Fibroblast of lung (primary cell): ENCODE measurements at regions not wholly inside any gene's neighbourhood (a gene's known extent, or its start where the extent isn't known, plus 50 kb on each side); places are given as distances from the start of the nearest gene placed in this dataset.

Experiments used
- DNase-seq, 2 donors: peaks; one replicate each; pipeline versions ENCODE4 v3.0.0 to v3.0.0-alpha.2; 2010; ENCODE audit warnings: low read depth in 2 of 2
- H2AFZ ChIP-seq: 2 replicates; pipeline ENCODE4 v1.5.1; 2012; ENCODE audit warnings: low read length, control low read depth, inconsistent platforms
- H3K27ac ChIP-seq: 2 replicates; pipeline ENCODE4 v1.5.1; 2011; ENCODE audit warnings: low read length, control low read depth; ENCODE audit not compliant: insufficient read depth
- H3K27me3 ChIP-seq: 2 replicates; pipeline ENCODE4 v1.5.1; 2011; ENCODE audit warnings: mild to moderate bottlenecking, low read length; ENCODE audit not compliant: control insufficient read depth, insufficient read depth
- H3K36me3 ChIP-seq: 2 replicates; pipeline ENCODE4 v1.5.1; 2011; ENCODE audit warnings: low read length; ENCODE audit not compliant: control insufficient read depth, insufficient read depth
- H3K4me1 ChIP-seq: 2 replicates; pipeline ENCODE4 v1.5.1; 2011; ENCODE audit warnings: low read length; ENCODE audit not compliant: control insufficient read depth, insufficient read depth; ENCODE audit errors: extremely low read depth
- H3K4me2 ChIP-seq: 2 replicates; pipeline ENCODE4 v1.5.1; 2011; ENCODE audit warnings: low read length, control low read depth; ENCODE audit not compliant: insufficient read depth; ENCODE audit errors: extremely low read depth
- H3K4me3 ChIP-seq, 4 experiments: fragments of 200-600 bp in 1 of 4; sonication (generic) in 1 of 4; replicated peaks in 1 of 4; 2 replicates each; pipeline ENCODE4 v1.5.1; 2011 to 2016; ENCODE audit warnings: low read length in 4 of 4, low read depth in 3 of 4, mild to moderate bottlenecking in 3 of 4, control low read depth in 2 of 4, inconsistent platforms in 1 of 4, mixed read lengths in 1 of 4; ENCODE audit not compliant: insufficient read depth in 1 of 4; ENCODE audit errors: control extremely low read depth in 1 of 4
- H3K79me2 ChIP-seq: 2 replicates; pipeline ENCODE4 v1.5.1; 2012; ENCODE audit warnings: mild to moderate bottlenecking, low read length, inconsistent platforms; ENCODE audit not compliant: control insufficient read depth, insufficient read depth
- H3K9ac ChIP-seq: 2 replicates; pipeline ENCODE4 v1.5.1; 2011; ENCODE audit warnings: mild to moderate bottlenecking, low read length, control low read depth; ENCODE audit not compliant: insufficient read depth
- H3K9me3 ChIP-seq: 2 replicates; pipeline ENCODE4 v1.5.1; 2012; ENCODE audit warnings: low read depth, low read length; ENCODE audit not compliant: control insufficient read depth, insufficient read depth
- H4K20me1 ChIP-seq: 2 replicates; pipeline ENCODE4 v1.5.1; 2011; ENCODE audit warnings: low read length; ENCODE audit not compliant: control insufficient read depth, insufficient read depth; ENCODE audit errors: extremely low read depth
- CTCF ChIP-seq, 2 donors: IDR thresholded peaks in 1 of 2; conservative IDR thresholded peaks in 1 of 2; 1 replicate in 1 of 2; 2 replicates in 1 of 2; pipeline ENCODE4 v1.5.1; 2011 to 2012; ENCODE audit warnings: low read length in 2 of 2, control low read depth in 1 of 2, inconsistent platforms in 1 of 2, low read depth in 1 of 2, mild to moderate bottlenecking in 1 of 2
- EZH2 ChIP-seq: IDR thresholded peaks from 2 replicates; pipeline ENCODE4 v1.5.1; 2012; ENCODE audit warnings: low read length, control low read depth, mild to moderate bottlenecking; ENCODE audit errors: missing control alignments

DNA sequence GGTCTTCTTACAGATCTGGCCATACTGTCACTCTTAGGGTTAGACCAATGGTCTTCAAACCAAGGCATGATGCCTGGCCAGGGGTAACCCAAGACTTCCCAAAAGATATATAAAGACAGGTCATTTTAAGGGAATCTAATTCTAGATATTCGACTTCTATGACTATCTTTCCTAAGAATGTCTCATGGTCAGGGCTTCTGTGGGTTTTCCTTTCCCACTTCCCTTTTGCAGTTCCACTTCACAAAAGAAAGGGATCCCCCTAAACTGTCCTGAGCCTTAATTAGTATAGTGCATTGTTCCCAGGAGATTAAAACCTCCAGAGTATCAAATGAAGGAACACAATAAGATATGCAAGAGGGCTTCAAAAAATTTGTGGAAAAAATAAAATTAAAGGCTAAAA lies 223.6 kb upstream of the SIX2 start:
- H3K4me3 ChIP-seq = no peak overlapping the region
- H3K27me3 ChIP-seq = peaks cover 3% of the 10 kb centered on the region
- no peak for DNase-seq
- no peaks in the 10 kb centered on the region for H3K36me3 ChIP-seq
- no peak overlapping the region for H3K4me2 ChIP-seq
- no peaks in the 10 kb centered on the region for H3K79me2 ChIP-seq
- H4K20me1 ChIP-seq = no peaks in the 10 kb centered on the region
- peaks cover 8% of the 10 kb centered on the region for H3K4me1 ChIP-seq
- H3K9ac ChIP-seq = no peak overlapping the region
- no peak overlapping the region for H3K27ac ChIP-seq
- H2AFZ ChIP-seq = no peak overlapping the region
- TF ChIP-seq EZH2 (no peak), CTCF (conservative IDR thresholded peaks at IDR 0.05 in 1 of 2, IDR thresholded peaks at IDR 0.05 in 1 of 2; ENCODE audit: low read depth in 1 of 2, low read length in 2 of 2) (no peak)
- H3K9me3 ChIP-seq = no peaks in the 10 kb centered on the region

GRCh38 chr2:45229411-45229810 lies 220.2 kb upstream of the SIX2 start:
- Histone ChIP-seq H3K9ac (no peak overlapping the region), H3K4me2 (no peak overlapping the region), H4K20me1 (no peaks in the 10 kb centered on the region), H3K9me3 (no peaks in the 10 kb centered on the region), H3K36me3 (no peaks in the 10 kb centered on the region), H3K27me3 (peaks cover 3% of the 10 kb centered on the region), H3K4me1 (no peaks in the 10 kb centered on the region), H3K79me2 (no peaks in the 10 kb centered on the region), H3K27ac (no peak overlapping the region), H3K4me3 (no peak overlapping the region), H2AFZ (no peak overlapping the region)
- DNase-seq = no peak
- TF ChIP-seq CTCF (conservative IDR thresholded peaks at IDR 0.05 in 1 of 2, IDR thresholded peaks at IDR 0.05 in 1 of 2; ENCODE audit: low read depth in 1 of 2, low read length in 2 of 2) = no peak
- TF ChIP-seq EZH2 = no peak

- no peaks in the 10 kb centered on the region for H3K4me1 ChIP-seq
- TF ChIP-seq EZH2 (no peak), CTCF (conservative IDR thresholded peaks at IDR 0.05 in 1 of 2, IDR thresholded peaks at IDR 0.05 in 1 of 2; ENCODE audit: low read depth in 1 of 2, low read length in 2 of 2) (no peak)
- no peaks in the 10 kb centered on the region for H3K9me3 ChIP-seq
- H3K79me2 ChIP-seq = no peaks in the 10 kb centered on the region
- H2AFZ ChIP-seq = no peak overlapping the region
- H3K4me2 ChIP-seq = no peak overlapping the region
- H3K36me3 ChIP-seq = no peaks in the 10 kb centered on the region
- H3K27me3 ChIP-seq = peaks cover 6% of the 10 kb centered on the region
- H3K9ac ChIP-seq = no peak overlapping the region
- no peak overlapping the region for H3K4me3 ChIP-seq
- H4K20me1 ChIP-seq = no peaks in the 10 kb centered on the region
- DNase-seq = no peak
- H3K27ac ChIP-seq = no peak overlapping the region
Measured at GRCh38 chr2:45227347-45227746, 218.1 kb upstream of the SIX2 start.
